ENCODE measurements at regions not wholly inside any gene's neighbourhood (a gene's known extent, or its start where the extent isn't known, plus 50 kb on each side); places are given as distances from the start of the nearest gene placed in this dataset.
"Not testable (repeated sequence)": the region's sequence is repeated elsewhere in the genome, so short reads cannot be mapped to it uniquely, and the experiment has no call there.

GRCh38 chr11:110347660-110348059 lies 51.2 kb upstream of the RDX start:
- CTCF ChIA-PET, result no interaction called here
- no TSS peak for BruUV-seq (replicated peaks)
- no peaks in the 10 kb centered on the region for H3K27me3 ChIP-seq (ENCODE audit: insufficient read depth, low read depth)
- H3K9me2 ChIP-seq (ENCODE audit: insufficient read depth), result no peaks in the 10 kb centered on the region
- no peaks in the 10 kb centered on the region for H4K20me1 ChIP-seq (ENCODE audit: insufficient read depth)
- H2AFZ ChIP-seq, result no peak overlapping the region
- no peak for TF ChIP-seq EZH2 (IDR thresholded peaks at IDR 0.05; ENCODE audit: low read depth)
- TF ChIP-seq CTCF (conservative IDR thresholded peaks at IDR 0.05), result no peak
- peaks cover 22% of the 10 kb centered on the region for H3F3A ChIP-seq (ENCODE audit: insufficient read depth, low read depth)
- intact Hi-C loops (cut with micrococcal nuclease; ENCODE audit: unreplicated experiment), result no loop called here
- no peaks in the 10 kb centered on the region for H3K79me2 ChIP-seq (ENCODE audit: low read depth)
- POLR2A ChIA-PET (ENCODE audit: unreplicated experiment), result interaction anchor here (0.7 kb wide), 1 partner anchor 42 kb away, joined by 8 read pairs; no protein-coding TSS in a partner anchor
- no peak overlapping the region for H3K4me3 ChIP-seq
- H3K4me2 ChIP-seq, result no peak overlapping the region
- peaks cover 28% of the 10 kb centered on the region for H3K4me1 ChIP-seq (replicated peaks; ENCODE audit: insufficient read depth)
- DNase-seq, result no peak
- H3K27ac ChIP-seq, result no peak overlapping the region
- 0 out of 2 replicates have a peak, but pooled peaks cover 3% of the 10 kb centered on the region for H3K9me3 ChIP-seq (ENCODE audit: insufficient read depth, low read depth)
- no peaks in the 10 kb centered on the region for H3K36me3 ChIP-seq (ENCODE audit: low read depth)

- H3K4me2 ChIP-seq, result no peak overlapping the region
- CTCF ChIA-PET, result interaction anchor here (0.6 kb wide), 2 partner anchors 40 to 142 kb away, joined by 4 to 7 read pairs; no protein-coding TSS in a partner anchor
- no peak overlapping the region for H2AFZ ChIP-seq
Observed at GRCh38 chr11:110349138-110349996, 53.0 kb upstream of the RDX start.

GRCh38 chr11:110349997-110350383 lies 53.6 kb upstream of the RDX start:
- H3K4me3 ChIP-seq; H2AFZ ChIP-seq; H3K36me3 ChIP-seq (ENCODE audit: low read depth); H3K79me2 ChIP-seq (ENCODE audit: low read depth); H3K9me2 ChIP-seq (ENCODE audit: insufficient read depth); POLR2A ChIA-PET (ENCODE audit: unreplicated experiment); intact Hi-C loops (cut with micrococcal nuclease; ENCODE audit: unreplicated experiment); H3K9me3 ChIP-seq (ENCODE audit: insufficient read depth, low read depth); H3K4me2 ChIP-seq; H4K20me1 ChIP-seq (ENCODE audit: insufficient read depth); DNase-seq; BruUV-seq (replicated peaks); H3K27me3 ChIP-seq (ENCODE audit: insufficient read depth, low read depth); H3K27ac ChIP-seq: not testable (repeated sequence)
- Histone ChIP-seq H3K4me1 (replicated peaks; ENCODE audit: insufficient read depth) (peaks cover 25% of the 10 kb centered on the region), H3F3A (ENCODE audit: insufficient read depth, low read depth) (peaks cover 18% of the 10 kb centered on the region)
- CTCF ChIA-PET, result interaction anchor here (0.6 kb wide), 2 partner anchors 41 to 143 kb away, joined by 4 to 7 read pairs; no protein-coding TSS in a partner anchor

More at GRCh38 chr11:110349138-110349996, 53.0 kb upstream of the RDX start:
- H3K4me3 ChIP-seq, result no peak overlapping the region
- H4K20me1 ChIP-seq (ENCODE audit: insufficient read depth), result no peaks in the 10 kb centered on the region
- no peaks in the 10 kb centered on the region for H3K27me3 ChIP-seq (ENCODE audit: insufficient read depth, low read depth)
- H3K4me1 ChIP-seq (replicated peaks; ENCODE audit: insufficient read depth), result peaks cover 28% of the 10 kb centered on the region
- no TSS peak for BruUV-seq (replicated peaks)
- POLR2A ChIA-PET (ENCODE audit: unreplicated experiment), result no interaction called here
- H3K9me2 ChIP-seq (ENCODE audit: insufficient read depth), result no peaks in the 10 kb centered on the region
- no peak for DNase-seq
- H3K79me2 ChIP-seq (ENCODE audit: low read depth), result no peaks in the 10 kb centered on the region
- TF ChIP-seq CTCF (conservative IDR thresholded peaks at IDR 0.05), result no peak
- no peak for TF ChIP-seq EZH2 (IDR thresholded peaks at IDR 0.05; ENCODE audit: low read depth)
- peaks cover 22% of the 10 kb centered on the region for H3F3A ChIP-seq (ENCODE audit: insufficient read depth, low read depth)
- no peaks in the 10 kb centered on the region for H3K36me3 ChIP-seq (ENCODE audit: low read depth)
- intact Hi-C loops (cut with micrococcal nuclease; ENCODE audit: unreplicated experiment), result no loop called here
- no peaks in the 10 kb centered on the region; the same call in 1 of the 2 replicates for H3K9me3 ChIP-seq (ENCODE audit: insufficient read depth, low read depth)
- no peak overlapping the region for H3K27ac ChIP-seq

All from PC-9 (cell line).